BLaER1 treated with 17β-estradiol and CSF1 and Interleukin-3, amounts not matched to agents 10 nM and 100 nM (cell line): ENCODE measurements at regions not wholly inside any gene's neighbourhood (a gene's known extent, or its start where the extent isn't known, plus 50 kb on each side); places are given as distances from the start of the nearest gene placed in this dataset.

ENCODE experiments used
- H3K27ac ChIP-seq, 11 experiments: shearing (Covaris generic); formaldehyde crosslinking; 2 replicates each; pipeline ENCODE4 v1.8.1; 2022
- H3K27me3 ChIP-seq, 11 experiments: shearing (Covaris generic); formaldehyde crosslinking; 2 replicates each; pipeline ENCODE4 v1.8.1; 2022
- H3K36me3 ChIP-seq, 11 experiments: shearing (Covaris generic); formaldehyde crosslinking; 2 replicates each; pipeline ENCODE4 v1.8.1; 2022
- H3K4me1 ChIP-seq, 10 experiments: shearing (Covaris generic); formaldehyde crosslinking; 2 replicates each; pipeline ENCODE4 v1.8.1; 2022
- H3K4me2 ChIP-seq, 11 experiments: shearing (Covaris generic); formaldehyde crosslinking; 2 replicates each; pipeline ENCODE4 v1.8.1; 2022
- H3K4me3 ChIP-seq, 10 experiments: shearing (Covaris generic); formaldehyde crosslinking; 2 replicates each; pipeline ENCODE4 v1.8.1; 2022
- H3K9ac ChIP-seq, 11 experiments: shearing (Covaris generic); formaldehyde crosslinking; 2 replicates each; pipeline ENCODE4 v1.8.1; 2022
- H3K9me3 ChIP-seq, 11 experiments: shearing (Covaris generic); formaldehyde crosslinking; replicated peaks in 1 of 11; 2 replicates each; pipeline ENCODE4 v1.8.1; 2022
- H4K20me1 ChIP-seq, 11 experiments: shearing (Covaris generic); formaldehyde crosslinking; 2 replicates each; pipeline ENCODE4 v1.8.1; 2022
- Cebpa-rat ChIP-seq, 11 experiments: shearing (Covaris generic); IDR thresholded peaks; 2 replicates each; pipeline ENCODE4 v1.8.1; 2022

- H3K27me3 ChIP-seq = no peaks in the 10 kb centered on the region
- no peak for TF ChIP-seq Cebpa-rat (IDR thresholded peaks at IDR 0.05)
- no peak overlapping the region for H3K27ac ChIP-seq
- no peaks in the 10 kb centered on the region for H3K9me3 ChIP-seq
- no peak overlapping the region for H3K4me2 ChIP-seq
- no peaks in the 10 kb centered on the region for H4K20me1 ChIP-seq
- H3K36me3 ChIP-seq = no peaks in the 10 kb centered on the region
- H3K4me3 ChIP-seq = no peak overlapping the region
- H3K9ac ChIP-seq = no peak overlapping the region
- no peaks in the 10 kb centered on the region for H3K4me1 ChIP-seq
These were observed 1195.9 kb downstream of the DTWD2 start for GRCh38 chr5:117792476-117792875.

- Histone ChIP-seq H3K27ac (no peak overlapping the region), H3K27me3 (no peaks in the 10 kb centered on the region), H3K4me1 (no peaks in the 10 kb centered on the region), H3K9me3 (no peaks in the 10 kb centered on the region), H3K4me2 (no peak overlapping the region), H3K4me3 (no peak overlapping the region), H4K20me1 (no peaks in the 10 kb centered on the region), H3K36me3 (no peaks in the 10 kb centered on the region), H3K9ac (no peak overlapping the region)
- TF ChIP-seq Cebpa-rat (IDR thresholded peaks at IDR 0.05) = no peak
These were observed 1199.8 kb downstream of the DTWD2 start for GRCh38 chr5:117788596-117788995.

- H3K4me2 ChIP-seq = no peak overlapping the region
These were observed 1204.5 kb upstream of the SEMA6A start for GRCh38 chr5:117779171-117779570.

GRCh38 chr5:117776977-117777376, 1202.4 kb upstream of the SEMA6A start:
- H3K4me2 ChIP-seq = no peak overlapping the region
- H3K36me3 ChIP-seq = no peaks in the 10 kb centered on the region
- H3K4me1 ChIP-seq = no peaks in the 10 kb centered on the region
- no peak overlapping the region for H3K27ac ChIP-seq
- no peak overlapping the region for H3K9ac ChIP-seq
- no peak for TF ChIP-seq Cebpa-rat (IDR thresholded peaks at IDR 0.05)
- H3K27me3 ChIP-seq = no peaks in the 10 kb centered on the region
- no peaks in the 10 kb centered on the region for H4K20me1 ChIP-seq
- no peaks in the 10 kb centered on the region for H3K9me3 ChIP-seq
- H3K4me3 ChIP-seq = no peak overlapping the region

More at GRCh38 chr5:117779171-117779570, 1204.5 kb upstream of the SEMA6A start:
- Histone ChIP-seq H3K4me3 (no peak overlapping the region), H3K27ac (no peak overlapping the region), H3K4me1 (no peaks in the 10 kb centered on the region), H3K9me3 (no peaks in the 10 kb centered on the region), H4K20me1 (no peaks in the 10 kb centered on the region), H3K9ac (no peak overlapping the region), H3K36me3 (no peaks in the 10 kb centered on the region), H3K27me3 (no peaks in the 10 kb centered on the region)
- no peak for TF ChIP-seq Cebpa-rat (IDR thresholded peaks at IDR 0.05)

GRCh38 chr5:117769877-117770276, 1195.3 kb upstream of the SEMA6A start:
- TF ChIP-seq Cebpa-rat (IDR thresholded peaks at IDR 0.05) = no peak
- Histone ChIP-seq H3K9me3 (0 out of 22 replicates have a peak, but pooled peaks cover 0 to 12% (median 0%) of the 10 kb centered on the region in 11 experiments), H4K20me1 (no peaks in the 10 kb centered on the region), H3K27me3 (no peaks in the 10 kb centered on the region), H3K9ac (no peak overlapping the region), H3K4me2 (no peak overlapping the region), H3K27ac (no peak overlapping the region), H3K4me1 (no peaks in the 10 kb centered on the region), H3K4me3 (no peak overlapping the region), H3K36me3 (no peaks in the 10 kb centered on the region)

GRCh38 chr5:117763271-117763670, 1188.6 kb upstream of the SEMA6A start:
- Histone ChIP-seq H3K4me1 (no peaks in the 10 kb centered on the region), H3K4me2 (no peak overlapping the region), H4K20me1 (no peaks in the 10 kb centered on the region), H3K9me3 (no peaks in the 10 kb centered on the region), H3K36me3 (no peaks in the 10 kb centered on the region), H3K27me3 (no peaks in the 10 kb centered on the region), H3K4me3 (no peak overlapping the region), H3K9ac (no peak overlapping the region), H3K27ac (no peak overlapping the region)
- TF ChIP-seq Cebpa-rat (IDR thresholded peaks at IDR 0.05) = no peak

- no peaks in the 10 kb centered on the region for H3K9me3 ChIP-seq
- no peaks in the 10 kb centered on the region for H3K27me3 ChIP-seq
- H3K4me3 ChIP-seq = no peak overlapping the region
- no peaks in the 10 kb centered on the region for H3K4me1 ChIP-seq
- no peak overlapping the region for H3K4me2 ChIP-seq
- no peaks in the 10 kb centered on the region for H4K20me1 ChIP-seq
- no peak for TF ChIP-seq Cebpa-rat (IDR thresholded peaks at IDR 0.05)
- no peak overlapping the region for H3K9ac ChIP-seq
- H3K36me3 ChIP-seq = no peaks in the 10 kb centered on the region
- no peak overlapping the region for H3K27ac ChIP-seq
These were observed 1186.6 kb upstream of the SEMA6A start for GRCh38 chr5:117761186-117761585.

GRCh38 chr5:117759849-117760499, 1185.4 kb upstream of the SEMA6A start:
- Histone ChIP-seq H3K36me3 (no peaks in the 10 kb centered on the region), H4K20me1 (no peaks in the 10 kb centered on the region), H3K9ac (no peak overlapping the region), H3K4me2 (no peak overlapping the region), H3K27ac (no peak overlapping the region), H3K4me3 (no peak overlapping the region), H3K27me3 (no peaks in the 10 kb centered on the region), H3K4me1 (no peaks in the 10 kb centered on the region), H3K9me3 (no peaks in the 10 kb centered on the region)
- TF ChIP-seq Cebpa-rat (IDR thresholded peaks at IDR 0.05) = no peak

GRCh38 chr5:117752403-117752802, 1177.8 kb upstream of the SEMA6A start:
- Histone ChIP-seq H3K27me3 (no peaks in the 10 kb centered on the region), H3K9me3 (no peaks in the 10 kb centered on the region), H3K4me2 (no peak overlapping the region), H3K27ac (no peak overlapping the region), H3K4me1 (no peaks in the 10 kb centered on the region), H3K4me3 (no peak overlapping the region), H3K9ac (no peak overlapping the region), H4K20me1 (no peaks in the 10 kb centered on the region), H3K36me3 (no peaks in the 10 kb centered on the region)
- no peak for TF ChIP-seq Cebpa-rat (IDR thresholded peaks at IDR 0.05)

GRCh38 chr5:117748336-117748735, 1173.7 kb upstream of the SEMA6A start:
- Histone ChIP-seq H3K4me3 (no peak overlapping the region), H3K27ac (no peak overlapping the region), H3K36me3 (no peaks in the 10 kb centered on the region), H3K4me1 (no peaks in the 10 kb centered on the region), H3K9me3 (no peaks in the 10 kb centered on the region), H3K27me3 (no peaks in the 10 kb centered on the region), H4K20me1 (no peaks in the 10 kb centered on the region), H3K4me2 (no peak overlapping the region), H3K9ac (no peak overlapping the region)
- TF ChIP-seq Cebpa-rat (IDR thresholded peaks at IDR 0.05) = no peak
